WERI-Rb-1 (cell line): ENCODE measurements at regions not wholly inside any gene's neighbourhood (a gene's known extent, or its start where the extent isn't known, plus 50 kb on each side); places are given as distances from the start of the nearest gene placed in this dataset.

ENCODE experiments used
- DNase-seq: peaks from one replicate; pipeline ENCODE4 v3.0.0-alpha.2; 2020
- H3K27ac ChIP-seq: fragments of 250-450 bp; sonication (Bioruptor Pico); 2 replicates; pipeline ENCODE4 v1.5.1; 2020; ENCODE audit warnings: mild to moderate bottlenecking, moderate library complexity
- H3K27me3 ChIP-seq: fragments of 250-450 bp; sonication (Bioruptor Pico); 2 replicates; pipeline ENCODE4 v1.5.1; 2021; ENCODE audit warnings: mild to moderate bottlenecking, low read depth, moderate library complexity; ENCODE audit not compliant: insufficient read depth, severe bottlenecking
- H3K36me3 ChIP-seq: fragments of 250-450 bp; sonication (Bioruptor Pico); 2 replicates; pipeline ENCODE4 v1.5.1; 2020; ENCODE audit warnings: mild to moderate bottlenecking, moderate library complexity
- H3K4me3 ChIP-seq: 2 replicates; pipeline ENCODE4 v1.5.1; 2011; ENCODE audit warnings: low read depth, mild to moderate bottlenecking, control low read depth, low read length
- H3K9me3 ChIP-seq: fragments of 250-450 bp; sonication (Bioruptor Pico); 2 replicates; pipeline ENCODE4 v1.5.1; 2021; ENCODE audit warnings: mild to moderate bottlenecking, moderate library complexity; ENCODE audit not compliant: severe bottlenecking
- TF ChIP-seq, protein P1 (sequence below): IDR thresholded peaks from 2 replicates; pipeline ENCODE4 v1.5.1; 2011; ENCODE audit warnings: low read depth, mild to moderate bottlenecking, control low read depth, inconsistent platforms, low read length

DNA sequence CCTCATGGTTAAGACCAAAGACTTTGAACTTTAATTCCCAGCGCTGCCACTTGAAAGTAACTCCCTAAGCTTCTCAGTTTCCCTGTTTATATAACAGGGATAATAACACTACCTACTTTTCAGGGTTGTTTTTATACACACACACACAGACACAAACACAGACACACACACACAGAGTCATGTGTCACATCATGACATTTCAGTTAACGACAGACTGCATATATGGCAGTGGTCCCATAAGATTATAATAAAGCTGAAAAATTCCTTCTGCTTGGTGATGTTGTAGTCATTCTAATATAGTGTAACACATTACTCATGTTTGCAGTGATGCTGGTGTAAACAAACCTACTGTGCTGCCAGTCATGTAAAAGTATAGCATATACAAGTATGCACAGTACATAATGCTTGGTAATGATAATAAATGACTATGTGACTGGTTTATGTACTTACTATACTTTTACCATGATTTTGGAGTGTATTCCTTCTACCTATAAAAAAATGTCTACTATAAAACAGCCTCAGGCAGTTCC lies 89.2 kb upstream of the ITGA4 start:
- TF ChIP-seq, protein P1, sequence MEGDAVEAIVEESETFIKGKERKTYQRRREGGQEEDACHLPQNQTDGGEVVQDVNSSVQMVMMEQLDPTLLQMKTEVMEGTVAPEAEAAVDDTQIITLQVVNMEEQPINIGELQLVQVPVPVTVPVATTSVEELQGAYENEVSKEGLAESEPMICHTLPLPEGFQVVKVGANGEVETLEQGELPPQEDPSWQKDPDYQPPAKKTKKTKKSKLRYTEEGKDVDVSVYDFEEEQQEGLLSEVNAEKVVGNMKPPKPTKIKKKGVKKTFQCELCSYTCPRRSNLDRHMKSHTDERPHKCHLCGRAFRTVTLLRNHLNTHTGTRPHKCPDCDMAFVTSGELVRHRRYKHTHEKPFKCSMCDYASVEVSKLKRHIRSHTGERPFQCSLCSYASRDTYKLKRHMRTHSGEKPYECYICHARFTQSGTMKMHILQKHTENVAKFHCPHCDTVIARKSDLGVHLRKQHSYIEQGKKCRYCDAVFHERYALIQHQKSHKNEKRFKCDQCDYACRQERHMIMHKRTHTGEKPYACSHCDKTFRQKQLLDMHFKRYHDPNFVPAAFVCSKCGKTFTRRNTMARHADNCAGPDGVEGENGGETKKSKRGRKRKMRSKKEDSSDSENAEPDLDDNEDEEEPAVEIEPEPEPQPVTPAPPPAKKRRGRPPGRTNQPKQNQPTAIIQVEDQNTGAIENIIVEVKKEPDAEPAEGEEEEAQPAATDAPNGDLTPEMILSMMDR, result no peak

DNA sequence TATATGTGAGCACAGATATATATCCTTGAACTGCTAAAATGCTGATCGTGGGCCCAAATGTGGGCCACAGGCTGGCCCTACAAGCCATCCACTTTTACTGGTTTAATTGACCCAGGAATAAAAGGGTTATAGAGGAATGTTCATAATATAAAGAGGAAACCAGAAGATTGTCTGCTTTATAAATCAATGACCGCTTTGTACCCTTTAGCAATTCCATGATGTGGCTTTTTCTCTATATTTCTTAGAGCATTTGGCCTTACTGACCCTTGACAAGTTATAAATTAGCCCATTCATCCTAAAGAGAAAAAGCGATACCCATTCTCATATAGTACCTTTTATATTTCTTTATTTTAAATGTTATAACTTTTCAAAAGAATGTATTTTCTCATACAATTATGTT lies 87.1 kb upstream of the ITGA4 start:
- Histone ChIP-seq H3K27me3 (no peaks in the 10 kb centered on the region), H3K36me3 (no peaks in the 10 kb centered on the region), H3K4me3 (no peak overlapping the region), H3K27ac (no peak overlapping the region), H3K9me3 (no peaks in the 10 kb centered on the region)
- DNase-seq, result no peak
- TF ChIP-seq, protein P1, result no peak

More for the DNA sequence above, 89.2 kb upstream of the ITGA4 start:
- Histone ChIP-seq H3K4me3 (no peak overlapping the region), H3K36me3 (no peaks in the 10 kb centered on the region), H3K27ac (no peak overlapping the region), H3K27me3 (no peaks in the 10 kb centered on the region), H3K9me3 (no peaks in the 10 kb centered on the region)
- no peak for DNase-seq

DNA sequence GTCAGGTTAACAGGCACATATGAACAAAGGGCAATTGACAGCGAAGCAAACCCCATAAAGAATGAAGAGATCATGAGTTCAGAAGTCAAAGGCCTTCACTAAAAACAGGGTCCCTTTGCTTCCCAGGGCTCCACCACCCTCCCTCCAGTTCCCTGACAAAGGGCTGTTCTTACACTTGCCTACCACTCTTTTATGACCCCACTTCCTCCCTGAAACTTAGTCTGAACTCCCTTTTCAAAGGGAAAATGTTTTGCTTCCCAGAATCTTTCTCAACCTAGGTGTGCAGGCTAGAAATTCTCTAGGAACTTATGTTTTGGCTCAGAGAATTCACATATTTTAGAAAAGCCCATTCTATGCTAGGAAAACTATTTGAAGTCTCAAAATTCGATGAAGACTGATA lies 86.0 kb upstream of the ITGA4 start:
- no peaks in the 10 kb centered on the region for H3K9me3 ChIP-seq
- no peak for DNase-seq
- no peak overlapping the region for H3K27ac ChIP-seq
- H3K27me3 ChIP-seq, result no peaks in the 10 kb centered on the region
- TF ChIP-seq, protein P1, result no peak
- H3K36me3 ChIP-seq, result no peaks in the 10 kb centered on the region
- H3K4me3 ChIP-seq, result no peak overlapping the region

DNA sequence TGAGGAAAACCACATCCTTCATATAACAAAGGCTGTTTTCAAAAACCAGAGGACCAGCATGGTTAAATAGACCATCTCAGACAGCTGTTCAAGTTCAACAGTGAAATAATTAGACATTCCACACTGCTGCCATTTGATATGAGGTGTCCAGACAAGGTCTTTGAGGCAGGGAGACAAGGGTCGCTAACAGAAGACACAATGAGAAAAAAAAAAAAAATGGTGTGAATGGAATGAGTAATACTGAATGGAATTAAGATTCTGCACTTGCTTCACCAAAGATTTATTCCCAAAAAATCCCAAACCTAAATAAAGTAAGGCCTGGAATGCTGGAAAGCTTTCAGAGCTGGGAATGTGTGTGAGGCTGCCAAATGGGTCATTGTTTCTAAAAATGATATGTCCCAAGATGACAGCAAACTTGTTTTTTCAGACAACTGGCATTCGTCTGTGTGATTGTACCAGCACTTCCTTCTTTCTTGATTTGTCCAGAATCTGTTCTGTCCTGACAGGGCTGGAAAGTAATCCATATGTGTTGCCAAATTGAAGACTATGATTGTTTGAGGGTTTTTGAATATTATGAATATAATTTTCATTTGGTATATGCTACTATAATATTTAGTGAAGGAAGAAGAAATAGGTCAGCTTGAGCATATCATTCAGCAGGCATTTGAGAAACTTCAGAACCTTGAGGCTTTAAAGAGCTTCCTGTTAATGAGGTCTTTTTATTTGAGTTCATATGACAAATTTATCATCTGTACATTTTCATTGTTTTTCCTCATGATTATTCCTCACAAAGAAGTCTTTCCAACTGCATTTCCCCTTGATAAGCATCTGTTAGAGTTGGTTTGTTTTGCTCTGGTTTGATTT lies 85.2 kb upstream of the ITGA4 start:
- Histone ChIP-seq H3K27ac (no peak overlapping the region), H3K27me3 (no peaks in the 10 kb centered on the region), H3K9me3 (no peaks in the 10 kb centered on the region), H3K36me3 (no peaks in the 10 kb centered on the region), H3K4me3 (no peak overlapping the region)
- DNase-seq, result no peak
- TF ChIP-seq, protein P1, result no peak

DNA sequence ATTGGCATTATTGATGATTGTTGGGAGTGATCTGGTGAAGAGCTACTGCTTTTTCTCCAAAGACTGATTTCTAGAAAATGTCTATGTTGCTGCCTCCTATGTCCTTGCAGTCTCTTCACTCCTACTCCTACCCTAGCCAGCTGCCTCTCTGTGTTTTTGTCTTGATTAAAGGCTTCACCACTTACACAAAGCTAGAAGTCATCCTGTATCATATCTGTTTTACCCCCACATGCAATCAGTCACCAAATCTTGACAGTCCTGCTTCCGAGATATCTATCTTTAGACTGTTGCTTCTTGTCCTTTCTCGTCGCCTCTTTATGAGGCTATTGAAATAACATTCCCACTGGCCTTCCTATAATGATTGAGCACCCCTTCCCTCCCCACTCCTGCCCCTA lies 84.5 kb upstream of the ITGA4 start:
- H3K27me3 ChIP-seq, result no peaks in the 10 kb centered on the region
- TF ChIP-seq, protein P1, result no peak
- H3K27ac ChIP-seq, result no peak overlapping the region
- no peaks in the 10 kb centered on the region for H3K9me3 ChIP-seq
- no peak overlapping the region for H3K4me3 ChIP-seq
- H3K36me3 ChIP-seq, result no peaks in the 10 kb centered on the region
- DNase-seq, result no peak
